Activated CD4-positive, CD25-positive, alpha-beta regulatory T cell treated with anti-CD3 and anti-CD28 coated beads, Interleukin-2, amount 50 U/mL, for 72 hours (primary cell): ENCODE measurements at regions not wholly inside any gene's neighbourhood (a gene's known extent, or its start where the extent isn't known, plus 50 kb on each side); places are given as distances from the start of the nearest gene placed in this dataset.
"Not testable (repeated sequence)": the region's sequence is repeated elsewhere in the genome, so short reads cannot be mapped to it uniquely, and the experiment has no call there.

Source experiments
- DNase-seq: peaks from one replicate; pipeline ENCODE4 v3.0.0; 2021

DNA sequence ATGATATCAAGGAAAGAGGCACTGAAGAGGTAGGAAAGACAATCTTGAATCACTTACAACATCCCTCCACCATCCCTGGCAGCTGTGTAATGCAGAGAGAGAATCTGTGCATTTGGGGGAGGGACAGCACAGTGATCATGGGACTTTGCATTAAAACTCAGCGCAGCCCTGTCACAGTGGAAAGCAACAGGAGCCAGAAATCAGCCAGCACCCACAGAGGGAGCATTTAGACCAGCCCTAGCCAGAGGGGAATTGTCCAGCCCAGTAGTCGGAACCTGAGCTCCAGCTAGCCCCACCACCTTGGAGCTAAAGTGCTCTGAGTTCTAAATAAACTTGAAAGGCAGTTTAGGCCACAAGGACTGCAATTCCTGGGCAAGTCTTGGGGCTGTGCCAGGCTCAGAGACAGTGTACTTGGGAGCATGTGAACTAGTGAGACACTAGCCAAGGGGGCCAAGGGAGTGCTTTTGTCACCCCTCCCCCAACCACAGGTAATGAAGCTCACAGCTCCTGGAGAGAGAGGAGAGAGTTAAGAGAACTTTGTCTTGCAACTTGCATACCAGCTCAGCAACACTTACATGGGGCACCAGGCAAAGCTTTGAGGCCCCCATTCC is 83.9 kb upstream of the FAM241A start:
- DNase-seq: no peak

DNA sequence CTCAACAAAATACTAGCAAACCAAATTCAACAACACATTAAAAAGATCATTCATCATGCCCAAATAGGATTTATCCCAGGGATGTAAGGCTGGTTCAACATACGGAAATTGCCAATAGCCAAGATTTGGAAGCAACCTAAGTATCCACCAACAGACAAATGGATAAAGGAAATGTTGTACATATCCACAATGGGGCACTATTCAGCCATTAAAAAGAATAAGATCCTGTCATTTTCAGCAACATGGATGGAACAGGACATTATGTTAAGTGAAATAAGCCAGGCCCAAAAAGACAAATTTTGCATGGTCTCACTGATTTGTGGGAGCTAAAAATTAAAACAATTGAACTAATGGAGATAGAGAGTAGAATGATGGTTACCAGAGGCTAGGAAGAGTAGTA is 82.0 kb upstream of the FAM241A start:
- no peak for DNase-seq

DNA sequence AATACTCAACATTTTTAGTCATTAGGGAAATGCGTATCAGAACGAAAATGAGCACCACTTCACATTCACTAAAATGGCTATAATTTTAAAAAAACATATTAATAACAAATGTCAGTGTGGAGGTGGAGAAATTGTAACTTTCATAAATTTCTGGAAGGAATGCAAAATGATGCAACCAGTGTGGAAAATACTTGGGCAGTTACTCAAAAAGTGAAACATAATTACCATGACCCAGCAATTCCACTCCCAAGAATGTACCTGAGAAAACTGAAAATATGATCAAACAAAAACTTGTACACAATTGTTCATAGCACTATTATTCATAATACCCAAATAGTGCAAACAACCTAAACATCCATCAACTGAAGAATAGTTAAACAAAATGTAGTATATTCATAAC is 76.1 kb upstream of the FAM241A start:
- DNase-seq: no peak

DNA sequence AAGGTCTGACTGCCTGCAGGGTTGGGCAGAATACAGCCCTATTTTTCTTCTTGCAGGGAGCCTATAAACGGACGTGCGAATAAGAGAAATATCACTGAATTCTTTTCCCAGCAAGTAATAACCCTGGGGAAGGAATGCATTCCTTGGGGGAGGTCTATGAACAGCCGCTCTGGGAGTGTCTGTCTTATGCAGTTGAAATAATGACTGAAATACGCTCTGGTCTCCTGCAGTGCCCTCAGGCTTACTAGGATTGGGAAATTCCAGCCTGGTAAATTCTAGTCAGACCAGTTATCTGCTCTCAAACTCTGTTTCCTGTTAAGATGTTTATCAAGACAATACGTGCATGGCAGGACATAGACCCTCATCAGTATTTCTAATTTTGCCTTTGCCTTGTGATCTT is 72.1 kb upstream of the FAM241A start:
- no peak for DNase-seq

DNA sequence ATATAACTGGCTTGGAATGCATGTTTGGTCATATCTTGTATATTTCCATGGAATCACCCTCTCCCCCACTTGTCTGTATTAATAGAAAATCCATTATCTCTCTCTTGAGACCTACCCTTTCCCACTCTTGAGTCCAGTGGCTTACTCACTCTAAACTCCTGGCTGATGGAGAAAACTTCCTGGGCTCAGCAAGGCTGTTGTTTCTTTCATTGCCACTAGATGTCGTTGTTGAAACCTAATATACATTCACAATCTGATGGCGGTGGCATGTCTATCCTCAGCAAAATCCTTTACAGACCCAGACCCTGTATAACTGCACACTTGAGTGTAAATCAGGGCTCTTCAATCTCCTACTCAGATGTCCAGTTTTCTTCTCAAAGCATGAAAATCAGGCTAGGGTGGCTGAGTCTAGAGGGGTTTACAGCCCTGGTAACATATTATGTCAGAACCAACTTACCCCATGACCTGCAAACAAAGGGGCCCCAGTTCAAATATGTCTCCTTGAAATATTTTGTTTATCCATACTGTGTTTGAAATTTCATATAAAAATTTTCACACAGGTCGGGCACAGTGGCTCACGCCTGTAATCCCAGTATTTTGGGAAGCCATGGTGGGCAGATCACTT is 70.0 kb upstream of the FAM241A start:
- DNase-seq: no peak

DNA sequence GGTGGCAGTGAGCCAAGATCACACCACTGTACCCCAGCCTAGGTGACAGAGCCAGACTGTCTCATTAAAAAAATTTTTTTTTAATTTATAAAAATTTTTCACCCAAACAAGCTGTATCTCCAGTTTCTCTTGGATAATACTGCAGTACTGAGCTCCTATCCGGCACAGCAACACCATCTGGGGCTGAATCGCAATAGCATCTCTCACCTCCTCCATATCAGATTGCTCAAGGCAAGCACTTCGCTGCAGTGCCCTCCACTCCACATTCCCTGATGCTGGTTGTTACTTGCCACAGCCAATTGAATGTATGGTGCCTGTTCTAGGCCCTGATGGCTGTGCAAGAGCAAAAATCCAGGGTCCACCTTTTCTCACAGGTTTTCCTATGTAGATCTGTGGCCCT is 69.3 kb upstream of the FAM241A start:
- DNase-seq: no peak

DNA sequence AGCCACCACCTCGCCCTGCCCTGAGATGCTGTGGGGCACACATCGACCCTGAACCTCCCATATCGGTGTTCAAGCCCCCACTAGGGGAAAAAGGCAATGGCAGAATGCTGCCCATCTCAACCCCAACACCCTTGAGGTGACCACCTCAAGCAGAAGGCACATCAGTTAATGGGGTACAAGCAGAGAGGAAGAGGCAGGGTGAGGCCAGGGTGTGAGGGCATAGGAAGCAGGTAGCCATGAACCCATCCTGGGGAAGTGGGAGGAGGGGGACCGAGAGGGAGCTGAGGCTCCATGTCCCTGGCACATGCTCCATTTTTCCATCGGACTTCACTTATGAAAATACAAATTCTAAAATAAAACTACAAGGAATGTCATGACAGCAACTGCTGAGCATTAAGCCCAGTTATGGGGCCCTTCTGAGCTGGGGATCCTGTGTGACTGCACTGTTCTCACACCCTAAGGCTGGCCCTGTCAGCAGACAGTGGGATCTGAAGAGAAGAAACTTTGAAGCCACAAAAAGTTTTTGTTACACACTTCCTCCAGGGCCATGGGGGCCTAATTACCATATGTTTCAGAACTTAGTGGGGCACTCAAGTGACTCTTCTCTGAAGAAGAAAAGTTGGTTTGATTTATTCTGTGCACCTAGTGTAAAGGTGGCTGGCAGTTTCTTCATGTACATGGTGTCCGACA is 68.2 kb upstream of the FAM241A start:
- no peak for DNase-seq

DNA sequence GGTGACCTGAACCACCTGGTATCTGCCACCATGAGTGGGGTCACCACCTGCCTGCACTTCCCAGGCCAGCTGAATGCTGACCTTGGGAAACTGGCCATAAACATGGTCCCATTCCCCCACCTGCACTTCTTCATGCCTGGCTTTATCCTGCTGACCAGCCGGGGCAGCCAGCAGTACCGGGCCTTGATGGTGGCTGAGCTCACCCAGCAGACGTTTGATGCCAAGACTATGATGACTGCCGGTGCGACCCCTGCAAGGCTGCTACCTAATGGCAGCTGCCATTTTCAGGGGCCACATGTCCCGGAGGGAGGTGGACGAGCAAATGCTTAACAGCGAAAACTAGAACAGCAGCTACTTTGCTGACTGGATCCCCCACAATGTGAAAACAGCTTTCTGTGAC is 67.5 kb upstream of the FAM241A start:
- no peak for DNase-seq

DNA sequence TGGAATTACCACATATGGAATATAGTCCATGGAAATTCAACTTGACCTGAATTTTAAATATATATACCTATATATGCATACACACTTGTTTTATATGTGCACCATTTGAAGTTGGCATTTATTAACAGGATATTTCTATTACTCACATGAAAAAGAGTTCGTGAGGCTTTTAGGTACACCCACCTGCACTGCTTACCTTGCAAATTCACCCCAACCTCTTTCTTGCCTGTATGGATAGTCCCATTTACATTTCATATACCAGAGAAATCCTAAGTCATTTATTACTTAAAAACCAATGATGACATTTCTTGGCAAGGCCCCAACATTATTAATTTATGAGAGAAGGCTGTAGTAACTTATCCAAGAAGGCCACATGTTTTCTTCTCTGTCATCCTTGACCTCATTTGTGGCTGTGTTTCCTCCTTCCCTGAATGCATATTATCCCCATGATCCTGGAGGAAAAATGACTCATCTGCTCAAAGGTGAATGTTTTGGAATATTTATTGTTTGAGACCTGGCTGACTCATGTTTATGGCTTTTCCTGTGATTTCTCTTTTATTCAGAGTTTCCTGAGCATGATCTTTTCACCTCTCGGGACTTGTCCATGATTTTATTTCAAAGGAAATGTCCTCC is 62.2 kb upstream of the FAM241A start:
- no peak for DNase-seq

DNA sequence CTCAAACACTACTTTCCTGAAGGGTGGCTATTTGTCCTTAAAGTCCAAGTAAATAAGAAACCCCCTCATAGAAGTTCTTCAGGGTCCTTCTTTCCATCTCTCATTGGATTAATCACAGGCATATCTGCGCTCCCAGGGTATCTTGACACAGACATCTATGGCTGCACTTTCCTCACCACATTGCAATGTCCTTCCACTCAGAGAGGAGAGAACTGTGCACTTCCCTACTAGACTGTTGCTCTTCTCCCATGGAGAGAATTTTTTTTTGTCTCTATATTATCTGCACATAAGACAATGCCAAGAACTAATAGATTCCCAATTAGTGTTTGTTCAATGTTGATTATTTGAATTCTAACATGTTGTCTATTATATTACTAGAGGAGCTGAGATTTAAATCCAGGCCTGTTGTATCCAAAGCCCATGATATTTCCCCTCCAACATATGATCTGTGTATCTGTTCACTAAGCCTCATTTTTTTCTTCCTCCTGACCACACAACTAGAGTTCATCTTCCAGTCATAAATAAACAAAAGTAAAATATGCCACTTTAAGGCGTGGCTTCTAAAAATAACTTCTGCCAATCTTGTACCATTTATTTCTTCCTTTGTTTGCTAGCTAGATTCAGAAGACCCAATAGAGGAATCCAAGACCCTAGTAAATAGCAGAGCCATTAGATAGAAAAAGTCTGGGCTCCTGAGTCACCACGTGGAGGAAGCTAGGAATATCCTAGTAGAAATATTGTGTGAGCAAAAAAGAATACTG is 61.5 kb upstream of the FAM241A start:
- DNase-seq: no peak

DNA sequence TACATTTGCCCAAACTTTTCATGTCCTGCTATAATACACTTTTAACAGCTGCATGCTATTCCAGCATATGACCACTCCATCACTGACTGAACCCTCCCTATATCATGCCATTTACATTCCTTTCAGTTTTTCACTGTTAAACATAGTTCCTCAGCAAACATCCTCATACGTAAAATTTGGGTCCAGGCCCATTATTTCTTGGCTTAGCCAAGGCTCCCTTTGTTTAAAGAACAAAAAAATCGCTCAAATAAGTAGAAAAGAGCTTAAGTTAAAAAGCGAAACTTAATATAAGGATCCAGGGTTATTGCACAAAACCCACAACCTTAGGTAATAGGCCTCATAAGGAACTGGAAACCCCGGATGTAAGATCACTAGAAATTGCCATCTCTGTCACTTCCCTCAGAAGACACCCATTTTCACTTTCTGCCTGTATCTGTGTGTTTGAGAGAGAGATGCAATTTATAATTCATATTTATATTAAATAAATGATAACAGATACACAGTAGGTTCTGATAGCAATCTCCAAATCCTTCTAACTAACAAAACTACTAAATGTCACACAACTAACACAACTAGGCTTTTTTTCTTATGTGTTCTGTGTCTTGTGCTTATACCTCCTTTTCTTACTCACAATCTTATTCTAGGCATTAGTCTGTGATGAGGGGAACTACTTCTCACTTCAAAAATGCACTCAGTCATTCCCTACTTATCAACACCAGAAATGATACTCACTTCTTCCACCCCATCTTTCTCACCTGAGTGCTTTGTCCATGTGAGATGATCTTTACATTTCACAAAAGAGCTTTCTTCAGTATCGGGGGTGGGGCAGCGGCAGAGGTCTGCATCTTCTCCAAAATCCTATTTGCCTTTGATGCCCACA is 59.9 kb upstream of the FAM241A start:
- DNase-seq: no peak

DNA sequence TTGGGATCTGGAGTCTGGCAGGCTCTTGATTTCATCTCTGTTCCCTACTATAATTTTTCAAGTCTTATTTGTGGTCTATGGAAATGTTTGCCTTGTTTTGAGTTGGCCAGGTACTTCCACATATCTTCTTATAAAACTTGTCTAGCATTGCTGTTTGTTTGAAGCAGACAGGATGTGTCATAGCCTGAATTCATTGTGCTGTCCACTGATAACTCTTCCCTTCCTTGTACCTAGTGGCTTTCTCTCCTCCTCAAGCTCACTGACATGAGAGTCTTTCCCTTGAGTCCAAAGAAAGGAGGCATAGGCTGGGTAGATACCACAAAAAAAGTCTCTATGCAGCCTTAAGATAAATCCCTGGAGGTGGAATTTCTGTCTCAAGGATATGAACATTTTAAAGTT is 59.2 kb upstream of the FAM241A start:
- DNase-seq: no peak

DNA sequence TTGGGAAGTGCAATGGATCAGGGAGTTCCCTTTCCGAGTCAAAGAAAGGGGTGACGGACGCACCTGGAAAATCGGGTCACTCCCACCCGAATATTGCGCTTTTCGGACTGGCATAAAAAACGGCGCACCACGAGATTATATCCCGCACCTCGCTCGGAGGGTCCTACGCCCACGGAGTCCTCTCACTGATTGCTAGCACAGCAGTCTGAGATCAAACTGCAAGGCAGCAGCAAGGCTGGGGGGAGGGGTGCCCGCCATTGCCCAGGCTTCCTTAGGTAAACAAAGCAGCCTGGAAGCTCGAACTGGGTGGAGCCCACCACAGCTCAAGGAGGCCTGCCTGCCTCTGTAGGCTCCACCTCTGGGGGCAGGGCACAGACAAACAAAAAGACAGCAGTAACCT is 58.6 kb upstream of the FAM241A start:
- DNase-seq: not testable (repeated sequence)

DNA sequence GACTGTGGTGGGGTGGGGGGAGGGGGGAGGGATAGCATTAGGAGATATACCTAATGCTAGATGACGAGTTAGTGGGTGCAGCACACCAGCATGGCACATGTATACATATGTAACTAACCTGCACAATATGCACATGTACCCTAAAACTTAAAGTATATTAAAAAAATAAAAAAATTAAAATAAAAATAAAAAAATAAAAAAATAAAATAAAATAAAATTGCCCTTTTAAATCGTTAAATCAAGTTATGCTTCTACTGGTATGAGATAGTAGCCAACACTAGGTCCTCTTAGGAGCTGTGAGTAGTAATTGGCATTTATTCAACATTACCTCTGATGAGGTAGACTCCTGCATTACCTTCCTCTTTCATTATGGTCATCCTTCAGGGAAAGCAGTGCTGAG is 52.9 kb upstream of the FAM241A start:
- not testable (repeated sequence) for DNase-seq

DNA sequence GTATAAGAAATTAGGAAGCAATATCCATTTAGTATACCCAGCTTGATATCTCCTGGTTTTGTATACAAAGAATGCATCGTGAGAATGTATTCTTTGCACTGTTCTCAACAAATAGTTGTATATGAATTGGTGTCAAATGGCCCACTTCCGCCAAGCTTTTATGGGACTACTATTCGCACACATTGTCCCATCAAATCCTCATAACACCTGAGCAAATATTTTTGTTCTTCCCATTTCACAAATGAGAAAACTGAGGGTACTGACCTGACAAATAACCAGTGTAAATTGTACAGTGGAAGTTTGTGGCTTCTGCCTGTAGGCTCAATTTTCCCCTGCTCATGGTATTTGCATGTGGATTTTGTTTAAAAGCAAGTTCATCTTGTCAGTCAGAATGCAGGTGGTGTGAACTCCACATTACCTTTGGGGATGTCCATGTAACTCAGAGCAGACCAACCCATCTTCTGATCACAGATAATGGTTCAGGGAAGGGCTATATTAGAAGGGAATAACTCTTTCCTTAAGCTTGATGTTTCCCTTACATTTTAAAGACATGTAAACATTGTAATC is 51.5 kb upstream of the FAM241A start:
- DNase-seq: no peak

DNA sequence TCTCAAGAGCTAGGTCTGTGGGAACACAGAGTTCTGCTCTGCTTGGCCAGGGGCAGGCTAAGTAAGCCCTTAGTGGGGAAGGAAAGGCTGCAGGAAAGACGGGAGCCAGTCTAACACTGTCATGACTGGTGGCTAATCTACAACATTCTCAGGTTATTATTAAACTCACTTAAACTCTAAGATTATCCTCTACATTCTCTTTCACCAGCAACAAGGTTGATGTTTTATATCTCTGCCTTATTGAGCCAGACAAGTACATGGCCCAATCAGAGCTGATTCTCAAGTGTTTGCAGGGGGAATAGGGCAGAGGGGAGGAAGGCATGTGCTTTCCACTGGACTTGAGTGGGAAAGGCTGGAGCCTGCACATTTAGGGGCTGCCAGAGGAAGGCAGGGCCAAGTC is 50.9 kb upstream of the FAM241A start:
- DNase-seq: no peak
